ENCODE measurements at regions not wholly inside any gene's neighbourhood (a gene's known extent, or its start where the extent isn't known, plus 50 kb on each side); places are given as distances from the start of the nearest gene placed in this dataset.

DNA sequence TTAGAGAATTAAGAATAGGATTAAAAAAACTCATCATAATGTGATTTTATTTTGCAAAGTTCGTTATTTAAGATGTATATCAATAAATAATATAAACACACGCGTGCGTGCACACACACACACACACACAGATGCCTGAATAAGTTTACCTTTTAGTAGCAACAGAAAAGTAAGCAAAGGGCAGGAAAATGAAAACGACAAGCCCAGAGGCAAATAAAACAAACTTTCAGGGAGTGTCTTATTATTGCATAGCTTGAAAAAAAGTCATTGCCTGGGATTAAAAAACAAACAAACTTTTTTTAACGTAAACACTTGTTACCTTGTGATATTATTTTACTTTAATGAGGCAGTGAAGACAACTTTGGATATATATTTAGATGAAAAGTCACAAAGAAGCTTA is 226.4 kb downstream of the BAMBI start:
- TF ChIP-seq, protein P1, sequence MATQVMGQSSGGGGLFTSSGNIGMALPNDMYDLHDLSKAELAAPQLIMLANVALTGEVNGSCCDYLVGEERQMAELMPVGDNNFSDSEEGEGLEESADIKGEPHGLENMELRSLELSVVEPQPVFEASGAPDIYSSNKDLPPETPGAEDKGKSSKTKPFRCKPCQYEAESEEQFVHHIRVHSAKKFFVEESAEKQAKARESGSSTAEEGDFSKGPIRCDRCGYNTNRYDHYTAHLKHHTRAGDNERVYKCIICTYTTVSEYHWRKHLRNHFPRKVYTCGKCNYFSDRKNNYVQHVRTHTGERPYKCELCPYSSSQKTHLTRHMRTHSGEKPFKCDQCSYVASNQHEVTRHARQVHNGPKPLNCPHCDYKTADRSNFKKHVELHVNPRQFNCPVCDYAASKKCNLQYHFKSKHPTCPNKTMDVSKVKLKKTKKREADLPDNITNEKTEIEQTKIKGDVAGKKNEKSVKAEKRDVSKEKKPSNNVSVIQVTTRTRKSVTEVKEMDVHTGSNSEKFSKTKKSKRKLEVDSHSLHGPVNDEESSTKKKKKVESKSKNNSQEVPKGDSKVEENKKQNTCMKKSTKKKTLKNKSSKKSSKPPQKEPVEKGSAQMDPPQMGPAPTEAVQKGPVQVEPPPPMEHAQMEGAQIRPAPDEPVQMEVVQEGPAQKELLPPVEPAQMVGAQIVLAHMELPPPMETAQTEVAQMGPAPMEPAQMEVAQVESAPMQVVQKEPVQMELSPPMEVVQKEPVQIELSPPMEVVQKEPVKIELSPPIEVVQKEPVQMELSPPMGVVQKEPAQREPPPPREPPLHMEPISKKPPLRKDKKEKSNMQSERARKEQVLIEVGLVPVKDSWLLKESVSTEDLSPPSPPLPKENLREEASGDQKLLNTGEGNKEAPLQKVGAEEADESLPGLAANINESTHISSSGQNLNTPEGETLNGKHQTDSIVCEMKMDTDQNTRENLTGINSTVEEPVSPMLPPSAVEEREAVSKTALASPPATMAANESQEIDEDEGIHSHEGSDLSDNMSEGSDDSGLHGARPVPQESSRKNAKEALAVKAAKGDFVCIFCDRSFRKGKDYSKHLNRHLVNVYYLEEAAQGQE (IDR thresholded peaks at IDR 0.05; ENCODE audit: insufficient read depth in 1 of 2, low read depth in 2 of 2, low read length in 1 of 2) = no peak
- TF ChIP-seq, protein P2, sequence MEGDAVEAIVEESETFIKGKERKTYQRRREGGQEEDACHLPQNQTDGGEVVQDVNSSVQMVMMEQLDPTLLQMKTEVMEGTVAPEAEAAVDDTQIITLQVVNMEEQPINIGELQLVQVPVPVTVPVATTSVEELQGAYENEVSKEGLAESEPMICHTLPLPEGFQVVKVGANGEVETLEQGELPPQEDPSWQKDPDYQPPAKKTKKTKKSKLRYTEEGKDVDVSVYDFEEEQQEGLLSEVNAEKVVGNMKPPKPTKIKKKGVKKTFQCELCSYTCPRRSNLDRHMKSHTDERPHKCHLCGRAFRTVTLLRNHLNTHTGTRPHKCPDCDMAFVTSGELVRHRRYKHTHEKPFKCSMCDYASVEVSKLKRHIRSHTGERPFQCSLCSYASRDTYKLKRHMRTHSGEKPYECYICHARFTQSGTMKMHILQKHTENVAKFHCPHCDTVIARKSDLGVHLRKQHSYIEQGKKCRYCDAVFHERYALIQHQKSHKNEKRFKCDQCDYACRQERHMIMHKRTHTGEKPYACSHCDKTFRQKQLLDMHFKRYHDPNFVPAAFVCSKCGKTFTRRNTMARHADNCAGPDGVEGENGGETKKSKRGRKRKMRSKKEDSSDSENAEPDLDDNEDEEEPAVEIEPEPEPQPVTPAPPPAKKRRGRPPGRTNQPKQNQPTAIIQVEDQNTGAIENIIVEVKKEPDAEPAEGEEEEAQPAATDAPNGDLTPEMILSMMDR (IDR thresholded peaks at IDR 0.05) = no peak
- TF ChIP-seq POLR2AphosphoS5 (IDR thresholded peaks at IDR 0.05; ENCODE audit: low read depth, low read length) = no peak

Data from Panc1 (cell line).